IMR-90 (cell line): ENCODE measurements at regions not wholly inside any gene's neighbourhood (a gene's known extent, or its start where the extent isn't known, plus 50 kb on each side); places are given as distances from the start of the nearest gene placed in this dataset.

Source experiments
- BHLHE40 ChIP-seq: fragments of 150-350 bp; IDR thresholded peaks from 2 replicates; pipeline ENCODE4 v1.6.1; 2016; ENCODE audit warnings: mild to moderate bottlenecking, low read depth, low read length
- CEBPB ChIP-seq: IDR thresholded peaks from 2 replicates; pipeline ENCODE4 v1.6.1; 2012; ENCODE audit warnings: low read depth, low read length, improper control_type of control experiment
- ELK1 ChIP-seq: fragments of 150-350 bp; IDR thresholded peaks from 2 replicates; pipeline ENCODE4 v1.6.1; 2016; ENCODE audit warnings: low read depth, mild to moderate bottlenecking, low read length, moderate library complexity, borderline replicate concordance
- FOS ChIP-seq: fragments of 150-350 bp; IDR thresholded peaks from 2 replicates; pipeline ENCODE4 v1.6.1; 2016; ENCODE audit warnings: low read depth, low read length
- MAFK ChIP-seq: IDR thresholded peaks from 2 replicates; pipeline ENCODE4 v1.6.1; 2012; ENCODE audit warnings: low read depth, low read length, improper control_type of control experiment
- MAZ ChIP-seq: IDR thresholded peaks from 2 replicates; pipeline ENCODE4 v1.6.1; 2012; ENCODE audit warnings: low read depth, mild to moderate bottlenecking, low read length, improper control_type of control experiment, moderate library complexity, borderline replicate concordance
- MXI1 ChIP-seq: IDR thresholded peaks from 2 replicates; pipeline ENCODE4 v1.6.1; 2012; ENCODE audit warnings: low read depth, mild to moderate bottlenecking, low read length, moderate library complexity, borderline replicate concordance
- NFE2L2 ChIP-seq: fragments of 150-350 bp; IDR thresholded peaks from 2 replicates; pipeline ENCODE4 v1.6.1; 2016; ENCODE audit warnings: low read depth, mild to moderate bottlenecking, low read length
- POLR2A ChIP-seq: IDR thresholded peaks from 2 replicates; pipeline ENCODE4 v1.6.1; 2012; ENCODE audit warnings: mild to moderate bottlenecking, low read depth, low read length
- RAD21 ChIP-seq: IDR thresholded peaks from 2 replicates; pipeline ENCODE4 v1.6.1; 2012; ENCODE audit warnings: low read length, improper control_type of control experiment
- RCOR1 ChIP-seq: IDR thresholded peaks from 2 replicates; pipeline ENCODE4 v1.6.1; 2012; ENCODE audit warnings: mild to moderate bottlenecking, low read length, improper control_type of control experiment; ENCODE audit not compliant: insufficient replicate concordance
- RFX5 ChIP-seq: IDR thresholded peaks from 2 replicates; pipeline ENCODE4 v1.8.0; 2012; ENCODE audit warnings: low read depth, mild to moderate bottlenecking, low read length, moderate library complexity
- SMC3 ChIP-seq: fragments of 150-350 bp; IDR thresholded peaks from 2 replicates; pipeline ENCODE4 v1.6.1; 2016; ENCODE audit warnings: low read depth, mild to moderate bottlenecking, antibody characterized with exemption, low read length, moderate library complexity
- TF ChIP-seq, protein P1 (sequence below): conservative IDR thresholded peaks from 2 replicates; pipeline ENCODE4 v1.5.1; 2012; ENCODE audit warnings: mild to moderate bottlenecking, low read depth, low read length, improper control_type of control experiment

DNA sequence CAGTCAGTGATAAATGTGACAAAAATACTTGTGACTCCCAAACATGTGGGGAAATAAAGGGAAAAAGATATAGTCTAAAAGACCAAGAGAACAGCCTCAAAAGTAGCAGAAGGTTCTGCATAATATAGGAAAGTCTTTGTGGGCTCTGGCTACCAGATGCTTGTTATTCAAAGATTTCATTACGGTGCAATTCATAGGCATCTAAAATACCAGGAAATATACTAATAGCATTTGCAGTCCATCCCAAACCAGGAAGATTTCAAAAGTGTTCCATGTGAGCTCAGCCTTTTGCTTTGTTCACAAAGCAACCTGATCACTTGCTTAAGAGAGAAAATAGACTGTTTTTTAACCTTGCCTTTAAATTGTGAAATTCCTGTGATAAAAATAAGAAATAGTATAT lies 506.7 kb upstream of the MARCKS start:
- TF ChIP-seq, protein P1, sequence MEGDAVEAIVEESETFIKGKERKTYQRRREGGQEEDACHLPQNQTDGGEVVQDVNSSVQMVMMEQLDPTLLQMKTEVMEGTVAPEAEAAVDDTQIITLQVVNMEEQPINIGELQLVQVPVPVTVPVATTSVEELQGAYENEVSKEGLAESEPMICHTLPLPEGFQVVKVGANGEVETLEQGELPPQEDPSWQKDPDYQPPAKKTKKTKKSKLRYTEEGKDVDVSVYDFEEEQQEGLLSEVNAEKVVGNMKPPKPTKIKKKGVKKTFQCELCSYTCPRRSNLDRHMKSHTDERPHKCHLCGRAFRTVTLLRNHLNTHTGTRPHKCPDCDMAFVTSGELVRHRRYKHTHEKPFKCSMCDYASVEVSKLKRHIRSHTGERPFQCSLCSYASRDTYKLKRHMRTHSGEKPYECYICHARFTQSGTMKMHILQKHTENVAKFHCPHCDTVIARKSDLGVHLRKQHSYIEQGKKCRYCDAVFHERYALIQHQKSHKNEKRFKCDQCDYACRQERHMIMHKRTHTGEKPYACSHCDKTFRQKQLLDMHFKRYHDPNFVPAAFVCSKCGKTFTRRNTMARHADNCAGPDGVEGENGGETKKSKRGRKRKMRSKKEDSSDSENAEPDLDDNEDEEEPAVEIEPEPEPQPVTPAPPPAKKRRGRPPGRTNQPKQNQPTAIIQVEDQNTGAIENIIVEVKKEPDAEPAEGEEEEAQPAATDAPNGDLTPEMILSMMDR = no peak
- no peak for TF ChIP-seq RAD21
- no peak for TF ChIP-seq RFX5
- no peak for TF ChIP-seq POLR2A
- TF ChIP-seq ELK1 = no peak
- TF ChIP-seq MXI1 = no peak
- TF ChIP-seq SMC3 = no peak
- no peak for TF ChIP-seq RCOR1
- TF ChIP-seq FOS = no peak
- no peak for TF ChIP-seq BHLHE40
- no peak for TF ChIP-seq CEBPB
- no peak for TF ChIP-seq MAZ
- no peak for TF ChIP-seq NFE2L2
- no peak for TF ChIP-seq MAFK
